Gastroesophageal sphincter (tissue), 4 donors: ENCODE measurements at regions not wholly inside any gene's neighbourhood (a gene's known extent, or its start where the extent isn't known, plus 50 kb on each side); places are given as distances from the start of the nearest gene placed in this dataset.

Experiments used
- ATAC-seq: fragments of 150-250 bp; one replicate; pipeline ENCODE4 v1.9.1; 2016; ENCODE audit warnings: mild to moderate bottlenecking, moderate library complexity
- H3K27ac ChIP-seq, 4 donors: fragments of 200-600 bp; sonication (generic) in 3 of 4; 1 replicate in 3 of 4; 2 replicates in 1 of 4; pipeline ENCODE4 v1.5.1; 2016 to 2019
- H3K27me3 ChIP-seq: fragments of 200-600 bp; sonication (generic); one replicate; pipeline ENCODE4 v1.5.1; 2019
- H3K36me3 ChIP-seq, 2 donors: fragments of 200-600 bp; sonication (generic); one replicate each; pipeline ENCODE4 v1.5.1; 2019; ENCODE audit warnings: control low read depth in 1 of 2
- H3K4me1 ChIP-seq, 3 donors: fragments of 200-600 bp; sonication (generic); 1 replicate in 2 of 3; 2 replicates in 1 of 3; pipeline ENCODE4 v1.5.1; 2016 to 2019; ENCODE audit warnings: control low read depth in 2 of 3
- H3K4me3 ChIP-seq, 2 donors: fragments of 200-600 bp; sonication (generic); one replicate each; pipeline ENCODE4 v1.5.1; 2019; ENCODE audit warnings: mild to moderate bottlenecking in 1 of 2, moderate library complexity in 1 of 2
- H3K9me3 ChIP-seq, 3 donors: fragments of 200-600 bp; sonication (generic); one replicate each; pipeline ENCODE4 v1.5.1; 2017 to 2019; ENCODE audit warnings: control low read depth in 2 of 3
- CTCF ChIP-seq, 4 experiments: fragments of 200-600 bp in 2 of 4; fragments of 450-650 bp in 2 of 4; sonication (generic) in 1 of 4; IDR thresholded peaks; one replicate each; pipeline ENCODE4 v1.5.1; 2017 to 2019; ENCODE audit warnings: antibody characterized with exemption in 4 of 4, mild to moderate bottlenecking in 2 of 4, moderate library complexity in 2 of 4
- EP300 ChIP-seq: sonication (generic); formaldehyde crosslinking; IDR thresholded peaks from one replicate; pipeline ENCODE4 v1.6.1; 2017; ENCODE audit warnings: antibody characterized with exemption, mild to moderate bottlenecking
- POLR2A ChIP-seq, 2 donors: fragments of 450-650 bp; IDR thresholded peaks; one replicate each; pipeline ENCODE4 v1.6.1; 2017; ENCODE audit warnings: antibody characterized with exemption in 2 of 2, mild to moderate bottlenecking in 2 of 2, moderate library complexity in 1 of 2
- POLR2AphosphoS5 ChIP-seq: sonication (generic); formaldehyde crosslinking; IDR thresholded peaks from one replicate; pipeline ENCODE4 v1.6.1; 2017; ENCODE audit warnings: antibody characterized with exemption
- WGBS, 2 donors: methylation state at CpG; one replicate each; pipeline ENCODE4 v1.1.5; 2018; ENCODE audit warnings: low coverage in 1 of 2; 5-methylcytosine and 5-hydroxymethylcytosine counted together

DNA sequence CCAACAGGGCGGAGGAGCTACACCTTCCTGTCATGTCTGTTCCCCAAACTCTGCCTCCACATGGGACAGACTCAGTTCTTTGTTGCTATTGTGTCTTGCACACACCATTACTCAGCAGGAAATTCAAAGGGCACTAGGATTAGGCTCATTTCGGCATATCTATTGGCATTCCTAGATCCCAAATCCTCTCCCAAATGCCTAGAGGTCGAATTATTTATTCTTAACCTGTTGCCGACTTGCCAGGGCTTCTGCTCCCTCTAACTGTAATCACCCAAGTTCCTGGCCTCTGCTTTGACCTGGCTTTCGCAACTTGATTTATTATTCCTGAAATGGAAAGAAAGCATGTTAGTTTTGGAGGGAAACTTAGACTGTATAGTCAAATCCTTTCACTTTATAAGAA, 67.8 kb upstream of the ST6GAL2 start:
- TF ChIP-seq POLR2AphosphoS5 (no peak), CTCF (IDR thresholded peaks at IDR 0.05) (no peak), POLR2A (IDR thresholded peaks at IDR 0.05) (no peak), EP300 (no peak)
- Histone ChIP-seq H3K4me3 (no peak overlapping the region), H3K27me3 (no peaks in the 10 kb centered on the region), H3K9me3 (no peaks in the 10 kb centered on the region), H3K27ac (no peak overlapping the region), H3K36me3 (no peaks in the 10 kb centered on the region), H3K4me1 (no peaks in the 10 kb centered on the region)
- WGBS, 2 donors: 47 to 100% methylated on average over 1 to 5 of the region's 5 CpGs
- ATAC-seq: no peak

DNA sequence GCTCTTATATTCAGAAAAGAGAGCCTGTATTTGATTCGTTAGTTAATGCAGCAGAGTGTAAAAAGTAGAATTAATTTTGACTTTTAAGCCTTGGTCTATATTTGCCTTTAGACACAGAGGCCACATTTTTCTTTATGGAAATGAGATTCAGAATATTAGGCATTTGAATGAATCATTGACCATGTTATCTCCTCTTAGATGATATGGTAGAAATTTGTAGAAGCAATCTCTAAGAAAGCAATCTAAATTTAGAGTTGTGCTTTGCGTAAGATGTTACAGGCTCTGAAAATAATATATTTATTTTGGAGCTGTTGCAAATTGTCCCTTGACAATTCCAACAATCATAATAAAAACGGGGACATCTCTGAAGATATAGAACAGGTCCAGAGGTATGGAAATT, 68.3 kb upstream of the ST6GAL2 start:
- no peak for TF ChIP-seq POLR2A (IDR thresholded peaks at IDR 0.05)
- no peak for TF ChIP-seq EP300
- no peak for TF ChIP-seq CTCF (IDR thresholded peaks at IDR 0.05)
- no peak for TF ChIP-seq POLR2AphosphoS5
- Histone ChIP-seq H3K4me1 (no peaks in the 10 kb centered on the region), H3K27ac (no peak overlapping the region), H3K27me3 (no peaks in the 10 kb centered on the region), H3K9me3 (no peaks in the 10 kb centered on the region), H3K36me3 (no peaks in the 10 kb centered on the region), H3K4me3 (no peak overlapping the region)
- 67 to 80% methylated on average over 3 of the region's 3 CpGs for WGBS, 2 donors
- ATAC-seq: no peak

GRCh38 chr2:106956416-106956815, 70.4 kb upstream of the ST6GAL2 start:
- WGBS, 2 donors: 85 to 90% methylated on average over 7 of the region's 7 CpGs
- Histone ChIP-seq H3K4me3 (no peak overlapping the region), H3K4me1 (no peaks in the 10 kb centered on the region), H3K27me3 (no peaks in the 10 kb centered on the region), H3K9me3 (no peaks in the 10 kb centered on the region), H3K27ac (no peak overlapping the region), H3K36me3 (no peaks in the 10 kb centered on the region)
- TF ChIP-seq EP300 (no peak), CTCF (IDR thresholded peaks at IDR 0.05) (no peak), POLR2A (IDR thresholded peaks at IDR 0.05) (no peak), POLR2AphosphoS5 (no peak)
- no peak for ATAC-seq

- WGBS, 2 donors: 47 to 67% methylated on average over 3 of the region's 3 CpGs
- ATAC-seq: no peak
Observed at GRCh38 chr2:106956879-106957278, 70.9 kb upstream of the ST6GAL2 start.

More at GRCh38 chr2:106956879-106957278, 70.9 kb upstream of the ST6GAL2 start:
- Histone ChIP-seq H3K4me1 (no peaks in the 10 kb centered on the region), H3K9me3 (no peaks in the 10 kb centered on the region), H3K36me3 (no peaks in the 10 kb centered on the region), H3K27ac (no peak overlapping the region), H3K4me3 (no peak overlapping the region), H3K27me3 (no peaks in the 10 kb centered on the region)
- TF ChIP-seq POLR2AphosphoS5 (no peak), POLR2A (IDR thresholded peaks at IDR 0.05) (no peak), CTCF (IDR thresholded peaks at IDR 0.05) (no peak), EP300 (no peak)
